ENCODE measurements at regions not wholly inside any gene's neighbourhood (a gene's known extent, or its start where the extent isn't known, plus 50 kb on each side); places are given as distances from the start of the nearest gene placed in this dataset.
"Not testable (repeated sequence)": the region's sequence is repeated elsewhere in the genome, so short reads cannot be mapped to it uniquely, and the experiment has no call there.

GRCh38 chr9:129307227-129307970 is 129.3 kb upstream of the IER5L start:
- no peak for DNase-seq (ENCODE audit: extremely low read depth, low read depth)
- TF ChIP-seq, protein P1, sequence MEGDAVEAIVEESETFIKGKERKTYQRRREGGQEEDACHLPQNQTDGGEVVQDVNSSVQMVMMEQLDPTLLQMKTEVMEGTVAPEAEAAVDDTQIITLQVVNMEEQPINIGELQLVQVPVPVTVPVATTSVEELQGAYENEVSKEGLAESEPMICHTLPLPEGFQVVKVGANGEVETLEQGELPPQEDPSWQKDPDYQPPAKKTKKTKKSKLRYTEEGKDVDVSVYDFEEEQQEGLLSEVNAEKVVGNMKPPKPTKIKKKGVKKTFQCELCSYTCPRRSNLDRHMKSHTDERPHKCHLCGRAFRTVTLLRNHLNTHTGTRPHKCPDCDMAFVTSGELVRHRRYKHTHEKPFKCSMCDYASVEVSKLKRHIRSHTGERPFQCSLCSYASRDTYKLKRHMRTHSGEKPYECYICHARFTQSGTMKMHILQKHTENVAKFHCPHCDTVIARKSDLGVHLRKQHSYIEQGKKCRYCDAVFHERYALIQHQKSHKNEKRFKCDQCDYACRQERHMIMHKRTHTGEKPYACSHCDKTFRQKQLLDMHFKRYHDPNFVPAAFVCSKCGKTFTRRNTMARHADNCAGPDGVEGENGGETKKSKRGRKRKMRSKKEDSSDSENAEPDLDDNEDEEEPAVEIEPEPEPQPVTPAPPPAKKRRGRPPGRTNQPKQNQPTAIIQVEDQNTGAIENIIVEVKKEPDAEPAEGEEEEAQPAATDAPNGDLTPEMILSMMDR (IDR thresholded peaks at IDR 0.05; ENCODE audit: low read depth, low read length), result no peak

DNA sequence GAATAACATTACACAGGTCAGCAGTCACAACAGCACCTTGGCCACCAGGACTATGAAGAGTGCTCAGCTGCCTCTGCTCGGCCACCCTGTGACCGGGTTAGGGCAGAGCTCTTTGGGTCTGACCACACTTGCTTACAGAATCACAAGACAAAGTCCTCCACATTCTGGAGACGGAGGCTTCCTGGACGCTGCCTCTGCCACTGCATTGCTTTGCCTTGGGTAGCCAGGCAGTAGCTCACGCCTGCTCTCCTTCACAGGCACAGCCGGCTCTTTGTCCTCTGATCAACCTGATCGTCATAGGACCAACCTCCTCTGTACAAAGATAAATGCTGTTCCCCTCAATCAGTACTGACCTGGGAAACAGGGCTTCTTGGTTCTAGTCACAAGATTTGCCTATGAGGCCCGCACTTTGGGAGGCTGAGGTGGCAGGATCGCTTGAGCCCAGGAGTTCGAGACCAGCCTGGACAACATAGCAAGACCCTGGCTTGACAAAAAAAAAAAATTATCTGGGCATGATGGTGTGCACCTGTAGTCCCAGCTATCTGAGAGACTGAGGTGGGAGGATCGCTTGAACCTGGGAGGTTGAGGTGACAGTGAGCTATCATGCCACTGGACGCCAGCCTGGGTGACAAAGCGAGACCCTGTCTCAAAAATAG is 128.4 kb upstream of the IER5L start:
- no peak for DNase-seq (ENCODE audit: extremely low read depth, low read depth)
- TF ChIP-seq, protein P1 (IDR thresholded peaks at IDR 0.05; ENCODE audit: low read depth, low read length), result no peak

GRCh38 chr9:129305246-129305645 is 127.2 kb upstream of the IER5L start:
- no peak for DNase-seq (ENCODE audit: extremely low read depth, low read depth)
- TF ChIP-seq, protein P1 (IDR thresholded peaks at IDR 0.05; ENCODE audit: low read depth, low read length), result no peak

- TF ChIP-seq, protein P1 (IDR thresholded peaks at IDR 0.05; ENCODE audit: low read depth, low read length), result no peak
Observed at GRCh38 chr9:129301941-129302340, 123.9 kb upstream of the IER5L start.

GRCh38 chr9:129296195-129296594 is 118.1 kb upstream of the IER5L start:
- DNase-seq (ENCODE audit: extremely low read depth, low read depth), result not testable (repeated sequence)

More at GRCh38 chr9:129301941-129302340, 123.9 kb upstream of the IER5L start:
- DNase-seq (ENCODE audit: extremely low read depth, low read depth), result no peak

DNA sequence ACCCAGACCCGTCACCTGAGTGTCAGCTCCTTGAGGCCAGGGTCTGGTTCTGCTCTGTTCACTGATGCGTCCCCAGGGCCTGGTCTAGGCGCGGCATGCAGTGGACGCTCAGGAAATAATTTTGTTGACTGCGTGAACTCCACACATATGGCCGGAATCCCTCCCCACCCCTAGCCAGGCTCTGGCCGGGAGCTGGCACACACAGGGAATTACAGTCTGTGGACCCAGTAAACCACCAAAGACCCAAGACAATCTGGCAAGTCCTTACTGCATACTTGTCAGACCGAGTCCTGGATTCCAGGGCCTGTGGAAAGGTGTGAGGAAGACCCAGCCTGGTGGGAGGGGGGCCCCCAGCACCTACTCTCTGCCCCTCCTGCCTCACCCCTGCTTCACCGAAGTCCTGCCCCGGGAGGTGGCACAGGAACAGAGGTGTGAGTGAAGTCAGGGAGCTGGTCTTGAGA is 113.0 kb upstream of the IER5L start:
- no peak for DNase-seq (ENCODE audit: extremely low read depth, low read depth)
- TF ChIP-seq, protein P1 (IDR thresholded peaks at IDR 0.05; ENCODE audit: low read depth, low read length), result no peak

DNA sequence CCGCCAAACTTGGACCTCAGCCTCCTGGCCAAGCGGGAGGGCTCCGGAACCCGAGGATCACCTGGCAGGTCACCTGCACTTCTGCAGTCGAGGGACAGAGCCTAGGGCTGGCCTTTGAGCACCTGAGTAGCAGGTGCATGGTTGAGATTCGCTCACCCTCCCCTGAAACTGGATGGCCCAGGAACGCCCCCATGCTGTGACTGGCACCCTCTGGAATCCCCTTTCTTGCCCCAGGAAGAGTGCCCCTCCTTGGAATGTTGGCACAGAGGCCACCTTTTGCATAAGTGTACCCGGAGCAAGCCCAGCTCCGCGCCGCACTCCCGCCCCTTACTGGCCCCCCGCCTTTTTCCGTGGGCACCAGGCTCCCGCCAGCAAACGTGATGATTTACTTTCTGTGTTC is 112.5 kb upstream of the IER5L start:
- TF ChIP-seq, protein P1 (IDR thresholded peaks at IDR 0.05; ENCODE audit: low read depth, low read length), result no peak
- DNase-seq (ENCODE audit: extremely low read depth, low read depth), result no peak

All from AG09319 (cell line).